Endothelial cell of umbilical vein (primary cell): ENCODE measurements at regions not wholly inside any gene's neighbourhood (a gene's known extent, or its start where the extent isn't known, plus 50 kb on each side); places are given as distances from the start of the nearest gene placed in this dataset.

ENCODE experiments used
- BruUV-seq: library from RNA; stranded (reverse); fragments of 400-500 nt; replicated peaks from 2 replicates; lab custom pipeline; 2021; lab: Mats Ljungman, UMichigan
- CTCF ChIA-PET: fragments of 300-600, 350-600 bp; sonication (Branson Sonifier 250); formaldehyde crosslinking; loops from one replicate; lab custom pipeline; 2021; ENCODE audit warnings: antibody characterized with exemption, inconsistent platforms; lab: Charles Lee
- POLR2A ChIA-PET: fragments of 300-600, 350-600 bp; sonication (Branson Sonifier 250); formaldehyde crosslinking; loops from one replicate; lab custom pipeline; 2021; ENCODE audit warnings: antibody characterized with exemption, inconsistent platforms; lab: Charles Lee
- DNase-seq: peaks from one replicate; pipeline ENCODE4 v3.0.0-alpha.2; 2011; ENCODE audit warnings: low read depth, low spot score
- FAIRE-seq: peaks from 2 replicates; lab custom pipeline; 2011; peaks lifted over from hg19 to GRCh38; lab: Jason Lieb, UNC
- H2AFZ ChIP-seq: 2 replicates; pipeline ENCODE4 v1.6.0; 2012; ENCODE audit warnings: low read depth, low read length, control low read depth, inconsistent platforms
- H3K27ac ChIP-seq: 2 replicates; pipeline ENCODE4 v1.5.1; 2011; ENCODE audit warnings: low read depth, mild to moderate bottlenecking, control low read depth, low read length, moderate library complexity; ENCODE audit not compliant: insufficient read depth
- H3K27me3 ChIP-seq, 2 experiments: 2 replicates each; pipeline versions ENCODE4 v1.6.0 to v1.6.1; 2011; ENCODE audit warnings: low read length in 2 of 2, mixed read lengths in 1 of 2; ENCODE audit not compliant: control insufficient read depth in 2 of 2, insufficient read depth in 2 of 2
- H3K36me3 ChIP-seq, 2 experiments: 2 replicates in 1 of 2; 3 replicates in 1 of 2; pipeline ENCODE4 v1.5.1; 2011; ENCODE audit warnings: low read length in 2 of 2, mild to moderate bottlenecking in 1 of 2, moderate library complexity in 1 of 2; ENCODE audit not compliant: control insufficient read depth in 2 of 2, insufficient read depth in 2 of 2; ENCODE audit errors: extremely low read depth in 1 of 2
- H3K4me1 ChIP-seq: 3 replicates; pipeline ENCODE4 v1.5.1; 2011; ENCODE audit warnings: mild to moderate bottlenecking, low read length; ENCODE audit not compliant: control insufficient read depth, insufficient read depth; ENCODE audit errors: extremely low read depth
- H3K4me2 ChIP-seq: 2 replicates; pipeline ENCODE4 v1.6.1; 2011; ENCODE audit warnings: low read length, control low read depth, mixed read lengths; ENCODE audit not compliant: insufficient read depth
- H3K4me3 ChIP-seq, 3 experiments: fragments of 200-600 bp in 1 of 3; sonication (generic), shearing (Covaris generic) in 1 of 3; replicated peaks in 1 of 3; 2 replicates each; pipeline ENCODE4 v1.5.1; 2011 to 2016; ENCODE audit warnings: control low read depth in 3 of 3, low read length in 3 of 3, mild to moderate bottlenecking in 2 of 3, inconsistent platforms in 1 of 3, low read depth in 1 of 3, moderate library complexity in 1 of 3; ENCODE audit not compliant: insufficient read depth in 1 of 3
- H3K79me2 ChIP-seq: 2 replicates; pipeline ENCODE4 v1.6.0; 2012; ENCODE audit warnings: low read length, inconsistent platforms; ENCODE audit not compliant: control insufficient read depth, insufficient read depth
- H3K9ac ChIP-seq: replicated peaks from 2 replicates; pipeline ENCODE3; 2011; ENCODE audit warnings: low read length, control low read depth; ENCODE audit not compliant: insufficient read depth; ENCODE audit errors: extremely low read depth
- H3K9me1 ChIP-seq: replicated peaks from 3 replicates; pipeline ENCODE4 v1.6.0; 2011; ENCODE audit warnings: mild to moderate bottlenecking, low read length; ENCODE audit not compliant: control insufficient read depth, insufficient read depth; ENCODE audit errors: extremely low read depth
- H3K9me3 ChIP-seq: replicated peaks from 2 replicates; pipeline ENCODE4 v1.5.1; 2012; ENCODE audit warnings: low read length, inconsistent platforms; ENCODE audit not compliant: control insufficient read depth, insufficient read depth
- H4K20me1 ChIP-seq: replicated peaks from 2 replicates; pipeline ENCODE3; 2011; ENCODE audit warnings: mild to moderate bottlenecking, low read length; ENCODE audit not compliant: control insufficient read depth, insufficient read depth; ENCODE audit errors: extremely low read depth
- CTCF ChIP-seq, 2 donors: IDR thresholded peaks; 1 replicate in 1 of 2; 2 replicates in 1 of 2; pipeline ENCODE4 v1.5.1; 2011; ENCODE audit warnings: low read length in 2 of 2, mild to moderate bottlenecking in 2 of 2, moderate library complexity in 2 of 2, control low read depth in 1 of 2, inconsistent platforms in 1 of 2, low read depth in 1 of 2; ENCODE audit not compliant: insufficient read depth in 1 of 2; ENCODE audit errors: extremely low read depth in 1 of 2
- EZH2 ChIP-seq: IDR thresholded peaks from 2 replicates; pipeline ENCODE4 v1.6.1; 2012; ENCODE audit warnings: borderline replicate concordance, low read depth, mild to moderate bottlenecking, moderate library complexity, low read length, inconsistent platforms; ENCODE audit not compliant: severe bottlenecking
- FOS ChIP-seq: IDR thresholded peaks from 2 replicates; pipeline ENCODE4 v1.6.1; 2011; ENCODE audit warnings: mild to moderate bottlenecking, low read length, moderate library complexity, borderline replicate concordance; ENCODE audit not compliant: insufficient read depth
- GATA2 ChIP-seq: IDR thresholded peaks from 2 replicates; pipeline ENCODE4 v1.7.0; 2011; ENCODE audit warnings: low read depth, mild to moderate bottlenecking, moderate library complexity, mixed read lengths, low read length; ENCODE audit not compliant: insufficient read length, insufficient read depth
- JUN ChIP-seq: IDR thresholded peaks from 2 replicates; pipeline ENCODE4 v1.6.1; 2011; ENCODE audit warnings: borderline replicate concordance, low read depth; ENCODE audit not compliant: insufficient read length, insufficient read depth
- MAX ChIP-seq: IDR thresholded peaks from 2 replicates; pipeline ENCODE4 v1.6.1; 2011; ENCODE audit not compliant: insufficient read depth, insufficient read length
- MYC ChIP-seq: IDR thresholded peaks from one replicate; pipeline ENCODE4 v1.6.1; 2011; ENCODE audit warnings: mild to moderate bottlenecking, low read depth, low read length
- POLR2A ChIP-seq: IDR thresholded peaks from 2 replicates; pipeline ENCODE4 v1.6.1; 2012; ENCODE audit warnings: low read depth, mild to moderate bottlenecking, control low read depth, low read length
- POLR2AphosphoS5 ChIP-seq: IDR thresholded peaks from 2 replicates; pipeline ENCODE4 v1.6.1; 2012; ENCODE audit warnings: low read depth, mild to moderate bottlenecking, control low read depth, low read length, moderate library complexity; ENCODE audit not compliant: insufficient read depth
- dilution Hi-C: fragments of 300-500 bp; cut with MboI; formaldehyde crosslinking; loops from one replicate; pipeline ENCODE4 v1.15.0; 2019; ENCODE audit warnings: low sequenced_read_pairs; ENCODE audit not compliant: extremely low pct_ligation_motif_present
- intact Hi-C: fragments of 100-400 bp; cut with micrococcal nuclease; formaldehyde crosslinking; loops from one replicate; pipeline ENCODE4 v1.10.0; 2022

GRCh38 chr3:162865466-162865865 is 1368.9 kb downstream of the OTOL1 start:
- Histone ChIP-seq H3K27me3 (no peaks in the 10 kb centered on the region), H3K79me2 (no peaks in the 10 kb centered on the region), H3K36me3 (no peaks in the 10 kb centered on the region), H3K27ac (no peak overlapping the region), H3K9me1 (no peaks in the 10 kb centered on the region), H3K4me2 (no peak overlapping the region), H4K20me1 (no peaks in the 10 kb centered on the region), H2AFZ (no peak overlapping the region), H3K9ac (no peak overlapping the region), H3K4me3 (no peak overlapping the region), H3K9me3 (no peaks in the 10 kb centered on the region), H3K4me1 (no peaks in the 10 kb centered on the region)
- FAIRE-seq = no peak
- CTCF ChIA-PET = no interaction called here
- dilution Hi-C loops = no loop called here
- no peak for DNase-seq
- POLR2A ChIA-PET = no interaction called here
- no TSS peak for BruUV-seq
- TF ChIP-seq POLR2A (no peak), EZH2 (no peak), GATA2 (no peak), JUN (no peak), MYC (no peak)
- intact Hi-C loops = no loop called here

- TF ChIP-seq POLR2AphosphoS5 (no peak), JUN (no peak), FOS (no peak), EZH2 (no peak), POLR2A (no peak), MAX (no peak), CTCF (IDR thresholded peaks at IDR 0.05; ENCODE audit: extremely low read depth in 1 of 2, insufficient read depth in 1 of 2, low read depth in 1 of 2, low read length in 2 of 2) (no peak)
- Histone ChIP-seq H3K27ac (no peak overlapping the region), H2AFZ (no peak overlapping the region), H3K9me1 (no peaks in the 10 kb centered on the region), H4K20me1 (no peaks in the 10 kb centered on the region), H3K4me3 (no peak overlapping the region), H3K4me2 (no peak overlapping the region), H3K27me3 (no peaks in the 10 kb centered on the region), H3K4me1 (no peaks in the 10 kb centered on the region), H3K9ac (no peak overlapping the region), H3K9me3 (peaks cover 2% of the 10 kb centered on the region), H3K36me3 (no peaks in the 10 kb centered on the region), H3K79me2 (no peaks in the 10 kb centered on the region)
- ChIA-PET POLR2A (no interaction called here), CTCF (no interaction called here)
- DNase-seq (no peak), FAIRE-seq (no peak)
- dilution Hi-C loops (no loop called here), intact Hi-C loops (no loop called here)
- BruUV-seq = no TSS peak
Measured at GRCh38 chr3:162879021-162879562, 1382.5 kb downstream of the OTOL1 start.
